ENCODE measurements at regions not wholly inside any gene's neighbourhood (a gene's known extent, or its start where the extent isn't known, plus 50 kb on each side); places are given as distances from the start of the nearest gene placed in this dataset.

DNA sequence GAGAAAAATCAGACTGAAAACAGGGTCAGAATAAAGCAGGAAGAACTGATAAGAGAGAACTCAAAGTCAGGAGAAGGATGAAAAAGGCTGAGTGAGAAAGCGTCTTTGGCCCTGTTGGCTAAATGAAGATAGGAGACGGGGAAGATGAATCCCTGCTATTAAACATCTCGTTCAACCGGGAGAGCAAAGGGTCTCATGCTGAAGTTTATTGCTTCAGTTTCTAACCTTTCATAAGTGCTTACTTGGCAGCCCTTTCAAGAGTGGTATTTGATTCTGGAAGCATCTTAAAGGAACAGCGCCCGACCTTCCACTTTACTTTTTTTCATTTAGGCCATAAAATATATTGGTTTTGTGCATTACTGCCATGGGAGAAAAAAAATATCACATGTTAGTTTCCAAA is 288.3 kb upstream of the RBFOX1 start:
- Histone ChIP-seq H3K27me3 (ENCODE audit: control insufficient read depth in 1 of 2, insufficient read depth in 2 of 2, low read length in 2 of 2) (no peaks in the 10 kb centered on the region), H3K4me3 (ENCODE audit: low read depth in 1 of 2, low read length in 2 of 2) (no peak overlapping the region), H3K9me3 (ENCODE audit: control insufficient read depth in 2 of 2, insufficient read depth in 1 of 2, low read depth in 1 of 2, low read length in 1 of 2) (no peaks in the 10 kb centered on the region), H3K4me1 (ENCODE audit: control insufficient read depth in 2 of 2, insufficient read depth in 2 of 2, low read length in 1 of 2) (no peaks in the 10 kb centered on the region), H3K36me3 (ENCODE audit: control insufficient read depth in 2 of 2, insufficient read depth in 2 of 2, low read length in 1 of 2) (no peaks in the 10 kb centered on the region), H3K27ac (ENCODE audit: low read depth in 2 of 2, low read length in 1 of 2) (no peak overlapping the region)
- 59 to 69% methylated on average over 6 of the region's 6 CpGs for WGBS, 2 donors

DNA sequence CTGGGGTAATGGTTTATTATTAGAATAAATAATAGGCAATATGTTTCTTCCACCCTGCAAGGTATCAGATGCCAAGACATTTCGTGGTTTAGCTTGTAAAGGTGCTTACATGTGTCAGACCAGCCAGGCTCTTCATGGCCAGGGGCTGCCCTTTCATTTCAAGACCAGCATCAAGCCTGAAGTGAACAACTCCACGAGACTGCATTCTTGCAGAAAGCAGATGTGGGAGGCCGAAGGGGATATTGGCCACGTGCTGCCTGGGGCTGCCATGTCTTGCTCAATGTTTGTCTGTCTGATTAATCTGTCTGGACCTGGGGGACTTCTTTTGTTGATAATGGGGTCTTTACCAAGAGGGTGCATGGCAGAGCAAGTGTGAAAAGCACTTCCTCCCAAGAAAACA is 294.2 kb upstream of the RBFOX1 start:
- 40 to 51% methylated on average over 4 of the region's 4 CpGs for WGBS, 2 donors
- Histone ChIP-seq H3K4me1 (ENCODE audit: control insufficient read depth in 2 of 2, insufficient read depth in 2 of 2, low read length in 1 of 2) (no peaks in the 10 kb centered on the region), H3K27me3 (ENCODE audit: control insufficient read depth in 1 of 2, insufficient read depth in 2 of 2, low read length in 2 of 2) (no peaks in the 10 kb centered on the region), H3K27ac (ENCODE audit: low read depth in 2 of 2, low read length in 1 of 2) (no peak overlapping the region), H3K36me3 (ENCODE audit: control insufficient read depth in 2 of 2, insufficient read depth in 2 of 2, low read length in 1 of 2) (no peaks in the 10 kb centered on the region), H3K9me3 (ENCODE audit: control insufficient read depth in 2 of 2, insufficient read depth in 1 of 2, low read depth in 1 of 2, low read length in 1 of 2) (no peaks in the 10 kb centered on the region), H3K4me3 (ENCODE audit: low read depth in 1 of 2, low read length in 2 of 2) (no peak overlapping the region)

DNA sequence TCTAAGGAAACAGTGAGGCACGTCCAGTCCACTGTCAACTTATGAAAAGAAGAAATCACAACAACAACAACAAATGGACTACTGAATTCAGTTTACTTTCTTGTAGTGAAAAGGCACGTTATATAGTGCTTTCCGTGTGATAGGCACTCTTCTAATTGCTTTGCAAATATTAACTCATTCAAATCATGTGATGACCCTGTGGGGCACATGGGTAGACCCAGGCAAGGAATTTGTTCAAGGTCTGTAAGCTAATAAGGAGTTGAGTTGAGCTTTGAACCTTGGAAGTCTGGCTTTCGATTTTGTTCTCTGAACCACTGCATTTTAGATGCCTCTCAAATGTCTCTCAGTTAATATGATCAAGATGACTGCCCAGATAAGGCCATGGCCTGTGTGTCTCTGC is 295.1 kb upstream of the RBFOX1 start:
- Histone ChIP-seq H3K27me3 (ENCODE audit: control insufficient read depth in 1 of 2, insufficient read depth in 2 of 2, low read length in 2 of 2) (no peaks in the 10 kb centered on the region), H3K9me3 (ENCODE audit: control insufficient read depth in 2 of 2, insufficient read depth in 1 of 2, low read depth in 1 of 2, low read length in 1 of 2) (no peaks in the 10 kb centered on the region), H3K4me3 (ENCODE audit: low read depth in 1 of 2, low read length in 2 of 2) (no peak overlapping the region), H3K27ac (ENCODE audit: low read depth in 2 of 2, low read length in 1 of 2) (no peak overlapping the region), H3K36me3 (ENCODE audit: control insufficient read depth in 2 of 2, insufficient read depth in 2 of 2, low read length in 1 of 2) (no peaks in the 10 kb centered on the region), H3K4me1 (ENCODE audit: control insufficient read depth in 2 of 2, insufficient read depth in 2 of 2, low read length in 1 of 2) (no peaks in the 10 kb centered on the region)
- 41 to 61% methylated on average over 4 of the region's 4 CpGs for WGBS, 2 donors

DNA sequence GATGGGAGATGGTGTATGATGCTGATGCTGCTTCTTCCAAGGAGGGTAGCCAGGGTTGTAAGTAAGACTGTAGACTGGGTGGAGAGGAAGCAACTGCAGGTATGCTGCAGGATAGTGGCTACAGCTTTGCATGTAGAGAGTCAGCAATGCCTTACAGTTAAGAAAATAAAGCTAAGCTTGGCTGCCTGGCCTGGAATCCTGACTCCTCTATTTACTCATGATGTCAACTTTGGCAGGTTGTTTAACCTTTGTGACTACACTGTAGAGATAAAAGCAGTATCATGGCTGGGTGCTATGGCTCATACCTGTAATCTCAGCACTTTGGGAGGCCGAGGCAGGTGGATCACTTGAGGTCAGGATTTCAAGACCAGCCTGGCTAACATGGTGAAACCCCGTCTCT is 301.6 kb upstream of the RBFOX1 start:
- H3K27me3 ChIP-seq (ENCODE audit: control insufficient read depth in 1 of 2, insufficient read depth in 2 of 2, low read length in 2 of 2) = no peaks in the 10 kb centered on the region
- 63 to 64% methylated on average over 2 of the region's 2 CpGs for WGBS, 2 donors

DNA sequence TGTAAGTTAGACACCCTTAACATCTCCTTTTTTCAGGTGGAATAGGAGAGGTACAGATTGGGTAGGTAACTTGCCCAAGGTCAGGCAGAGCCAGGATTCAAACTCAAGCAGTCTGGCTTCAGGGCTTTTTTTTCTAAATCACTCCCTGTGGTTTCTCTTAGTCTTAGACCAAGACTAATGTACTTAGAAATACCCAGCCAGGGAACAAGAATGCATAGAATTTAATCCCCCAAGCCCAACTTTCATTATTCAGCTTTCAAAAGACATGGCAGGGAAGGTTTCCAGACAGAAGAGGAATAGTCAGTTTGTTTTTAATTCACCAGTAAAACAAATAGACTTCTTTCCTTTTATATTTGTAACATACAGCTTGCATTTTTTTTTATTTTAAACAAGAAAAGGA is 305.2 kb upstream of the RBFOX1 start:
- H3K4me1 ChIP-seq (ENCODE audit: control insufficient read depth in 2 of 2, insufficient read depth in 2 of 2, low read length in 1 of 2) = no peaks in the 10 kb centered on the region
- H3K27ac ChIP-seq (ENCODE audit: low read depth in 2 of 2, low read length in 1 of 2) = no peak overlapping the region
- H3K9me3 ChIP-seq (ENCODE audit: control insufficient read depth in 2 of 2, insufficient read depth in 1 of 2, low read depth in 1 of 2, low read length in 1 of 2) = peaks cover 0 to 2% of the 10 kb centered on the region in 2 donors
- H3K36me3 ChIP-seq (ENCODE audit: control insufficient read depth in 2 of 2, insufficient read depth in 2 of 2, low read length in 1 of 2) = no peaks in the 10 kb centered on the region
- H3K4me3 ChIP-seq (ENCODE audit: low read depth in 1 of 2, low read length in 2 of 2) = no peak overlapping the region
- H3K27me3 ChIP-seq (ENCODE audit: control insufficient read depth in 1 of 2, insufficient read depth in 2 of 2, low read length in 2 of 2) = no peaks in the 10 kb centered on the region

More for the DNA sequence above, 301.6 kb upstream of the RBFOX1 start:
- Histone ChIP-seq H3K27ac (ENCODE audit: low read depth in 2 of 2, low read length in 1 of 2) (no peak overlapping the region), H3K36me3 (ENCODE audit: control insufficient read depth in 2 of 2, insufficient read depth in 2 of 2, low read length in 1 of 2) (no peaks in the 10 kb centered on the region), H3K4me1 (ENCODE audit: control insufficient read depth in 2 of 2, insufficient read depth in 2 of 2, low read length in 1 of 2) (no peaks in the 10 kb centered on the region), H3K9me3 (ENCODE audit: control insufficient read depth in 2 of 2, insufficient read depth in 1 of 2, low read depth in 1 of 2, low read length in 1 of 2) (no peaks in the 10 kb centered on the region), H3K4me3 (ENCODE audit: low read depth in 1 of 2, low read length in 2 of 2) (no peak overlapping the region)

DNA sequence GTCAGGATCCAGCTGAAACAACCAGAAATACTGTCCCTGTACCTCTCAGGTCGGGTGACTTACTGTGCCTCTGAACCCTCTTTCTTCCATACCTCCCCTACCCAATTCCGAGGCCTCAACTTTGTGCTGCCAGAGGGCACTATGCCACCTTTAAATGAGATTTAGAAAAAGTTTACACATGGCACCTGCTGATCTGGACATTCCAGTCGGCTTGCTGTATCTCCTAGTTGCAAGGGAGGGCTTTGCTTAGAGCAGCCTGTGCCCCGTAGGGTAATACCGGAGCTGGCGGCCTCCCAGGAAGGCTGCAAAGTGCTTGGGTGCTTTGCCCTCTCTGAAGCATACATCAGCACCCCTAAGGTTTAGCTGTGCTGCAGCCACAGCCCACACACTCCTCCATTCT is 306.0 kb upstream of the RBFOX1 start:
- Histone ChIP-seq H3K9me3 (ENCODE audit: control insufficient read depth in 2 of 2, insufficient read depth in 1 of 2, low read depth in 1 of 2, low read length in 1 of 2) (peaks cover 0 to 2% of the 10 kb centered on the region in 2 donors), H3K4me3 (ENCODE audit: low read depth in 1 of 2, low read length in 2 of 2) (no peak overlapping the region), H3K36me3 (ENCODE audit: control insufficient read depth in 2 of 2, insufficient read depth in 2 of 2, low read length in 1 of 2) (no peaks in the 10 kb centered on the region), H3K27me3 (ENCODE audit: control insufficient read depth in 1 of 2, insufficient read depth in 2 of 2, low read length in 2 of 2) (no peaks in the 10 kb centered on the region), H3K4me1 (ENCODE audit: control insufficient read depth in 2 of 2, insufficient read depth in 2 of 2, low read length in 1 of 2) (no peaks in the 10 kb centered on the region), H3K27ac (ENCODE audit: low read depth in 2 of 2, low read length in 1 of 2) (no peak overlapping the region)
- 63 to 70% methylated on average over 6 of the region's 6 CpGs for WGBS, 2 donors

DNA sequence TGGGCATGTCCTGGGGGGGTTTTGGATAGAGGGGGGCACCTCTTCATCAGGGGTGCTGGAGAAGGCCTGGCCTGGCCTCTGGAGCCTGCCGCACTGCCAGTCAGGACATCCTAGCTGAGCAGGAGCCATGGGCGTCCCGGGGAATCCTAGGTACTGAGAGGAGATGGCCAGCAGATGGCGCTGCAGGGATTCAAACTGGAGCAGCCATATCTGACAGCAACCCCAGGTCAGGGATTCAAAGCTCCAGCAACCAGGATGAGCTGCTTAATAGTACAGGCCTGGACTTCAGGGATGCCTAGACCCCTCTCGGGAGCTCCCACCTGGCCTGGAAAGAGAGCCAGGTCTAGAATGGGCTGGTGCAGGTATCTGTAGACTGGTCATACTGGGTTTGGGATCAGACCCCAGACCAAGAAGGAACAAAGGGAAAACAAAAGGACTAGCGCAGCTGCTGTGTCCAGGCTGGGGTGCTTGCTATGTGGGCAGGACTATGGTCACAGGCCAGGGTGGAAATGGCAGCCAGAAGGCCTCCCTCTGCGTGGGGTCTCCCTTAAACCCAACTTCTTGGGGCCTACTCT is 306.9 kb upstream of the RBFOX1 start:
- Histone ChIP-seq H3K36me3 (ENCODE audit: control insufficient read depth in 2 of 2, insufficient read depth in 2 of 2, low read length in 1 of 2) (no peaks in the 10 kb centered on the region), H3K9me3 (ENCODE audit: control insufficient read depth in 2 of 2, insufficient read depth in 1 of 2, low read depth in 1 of 2, low read length in 1 of 2) (peaks cover 0 to 2% of the 10 kb centered on the region in 2 donors), H3K27me3 (ENCODE audit: control insufficient read depth in 1 of 2, insufficient read depth in 2 of 2, low read length in 2 of 2) (no peaks in the 10 kb centered on the region), H3K4me3 (ENCODE audit: low read depth in 1 of 2, low read length in 2 of 2) (no peak overlapping the region), H3K27ac (ENCODE audit: low read depth in 2 of 2, low read length in 1 of 2) (no peak overlapping the region), H3K4me1 (ENCODE audit: control insufficient read depth in 2 of 2, insufficient read depth in 2 of 2, low read length in 1 of 2) (no peaks in the 10 kb centered on the region)
- 44 to 48% methylated on average over 7 of the region's 7 CpGs for WGBS, 2 donors

DNA sequence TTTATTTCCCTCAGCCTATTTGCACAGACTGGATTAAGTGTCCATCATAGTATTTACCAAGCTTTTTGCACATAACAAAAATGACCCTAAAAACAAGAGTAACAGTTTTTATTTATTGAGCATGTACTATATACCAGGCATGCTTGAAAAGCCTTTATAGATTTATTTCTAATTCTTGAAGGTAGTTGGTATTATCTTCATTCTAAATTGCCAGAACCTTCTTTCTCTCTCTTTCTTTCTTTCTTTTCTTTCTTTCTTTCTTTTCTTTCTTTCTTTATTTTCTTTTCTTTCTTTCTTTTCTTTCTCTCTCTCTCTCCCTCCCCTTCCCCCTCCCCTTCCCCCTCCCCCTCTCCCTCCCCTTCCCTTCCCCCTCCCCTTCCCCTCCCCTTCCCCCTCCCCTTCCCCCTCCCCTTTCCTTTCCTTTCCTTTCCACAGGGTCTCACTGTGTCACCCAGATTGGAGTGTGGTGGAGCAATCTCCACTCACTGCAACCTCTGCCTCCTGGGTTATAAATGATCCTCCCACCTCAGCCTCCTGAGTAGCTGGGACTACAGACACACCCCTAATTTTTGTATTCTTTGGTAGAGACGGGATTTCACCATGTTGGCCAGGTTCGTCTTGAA is 310.9 kb upstream of the RBFOX1 start:
- Histone ChIP-seq H3K27ac (ENCODE audit: low read depth in 2 of 2, low read length in 1 of 2) (no peak overlapping the region), H3K4me3 (ENCODE audit: low read depth in 1 of 2, low read length in 2 of 2) (no peak overlapping the region)

DNA sequence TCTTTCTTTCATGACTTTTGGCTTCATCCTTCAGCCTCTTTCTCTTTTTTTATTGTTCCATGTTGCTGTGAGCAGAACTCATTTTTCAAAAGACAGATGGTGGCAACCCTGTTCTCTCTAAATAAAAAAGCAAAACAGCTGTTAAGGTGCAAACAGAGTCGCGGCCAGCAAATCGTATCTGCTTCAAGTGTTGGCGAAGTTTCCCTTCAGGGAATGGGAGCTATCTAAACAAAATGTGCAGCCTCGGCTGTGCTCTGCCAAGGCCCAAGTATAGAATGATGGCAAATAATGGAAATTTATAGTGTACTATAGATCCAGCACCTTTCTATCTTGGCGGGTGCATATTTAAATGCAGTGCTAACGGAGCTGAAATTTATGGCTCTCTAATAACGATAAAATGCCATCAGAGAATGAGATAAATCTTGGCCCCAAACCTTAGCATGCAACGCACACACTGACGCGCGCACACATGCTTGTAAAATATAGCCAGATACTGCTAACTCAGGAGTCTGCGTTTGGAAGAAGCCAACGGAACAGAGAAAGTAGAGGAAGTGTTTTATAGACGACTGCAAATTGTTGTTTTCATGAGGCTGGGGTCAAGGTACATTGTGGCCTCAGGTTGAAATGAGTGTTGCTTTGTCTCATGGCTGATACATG is 315.5 kb upstream of the RBFOX1 start:
- Histone ChIP-seq H3K27ac (ENCODE audit: low read depth in 2 of 2, low read length in 1 of 2) (no peak overlapping the region), H3K36me3 (ENCODE audit: control insufficient read depth in 2 of 2, insufficient read depth in 2 of 2, low read length in 1 of 2) (no peaks in the 10 kb centered on the region), H3K4me3 (ENCODE audit: low read depth in 1 of 2, low read length in 2 of 2) (no peak overlapping the region), H3K27me3 (ENCODE audit: control insufficient read depth in 1 of 2, insufficient read depth in 2 of 2, low read length in 2 of 2) (no peaks in the 10 kb centered on the region), H3K4me1 (ENCODE audit: control insufficient read depth in 2 of 2, insufficient read depth in 2 of 2, low read length in 1 of 2) (no peaks in the 10 kb centered on the region), H3K9me3 (ENCODE audit: control insufficient read depth in 2 of 2, insufficient read depth in 1 of 2, low read depth in 1 of 2, low read length in 1 of 2) (no peaks in the 10 kb centered on the region)
- 82% methylated on average over 15 of the region's 15 CpGs for WGBS, 2 donors

More for the DNA sequence above, 310.9 kb upstream of the RBFOX1 start:
- 81% methylated on average over 2 of the region's 2 CpGs for WGBS, 2 donors
- H3K36me3 ChIP-seq (ENCODE audit: control insufficient read depth in 2 of 2, insufficient read depth in 2 of 2, low read length in 1 of 2) = no peaks in the 10 kb centered on the region
- H3K9me3 ChIP-seq (ENCODE audit: control insufficient read depth in 2 of 2, insufficient read depth in 1 of 2, low read depth in 1 of 2, low read length in 1 of 2) = peaks cover 0 to 2% of the 10 kb centered on the region in 2 donors
- no peaks in the 10 kb centered on the region for H3K27me3 ChIP-seq (ENCODE audit: control insufficient read depth in 1 of 2, insufficient read depth in 2 of 2, low read length in 2 of 2)
- no peaks in the 10 kb centered on the region for H3K4me1 ChIP-seq (ENCODE audit: control insufficient read depth in 2 of 2, insufficient read depth in 2 of 2, low read length in 1 of 2)

DNA sequence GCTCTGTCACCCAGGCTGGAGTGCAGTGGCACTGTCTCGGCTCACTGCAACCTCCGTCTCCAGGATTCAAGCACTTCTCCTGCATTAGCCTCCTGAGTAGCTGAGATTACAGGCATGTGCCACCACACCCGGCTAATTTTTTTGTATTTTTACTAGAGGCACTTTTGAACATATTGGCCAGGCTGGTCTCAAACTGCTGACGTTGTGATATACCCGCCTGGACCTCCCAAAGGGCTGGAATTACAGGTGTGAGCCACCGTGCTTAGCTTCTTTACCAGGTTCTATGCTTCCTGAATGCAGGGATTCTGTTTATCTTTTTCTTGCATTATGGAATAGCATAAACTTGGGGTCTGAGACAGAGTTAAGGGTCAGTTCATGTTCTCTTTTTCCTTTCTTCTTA is 317.9 kb upstream of the RBFOX1 start:
- H3K27ac ChIP-seq (ENCODE audit: low read depth in 2 of 2, low read length in 1 of 2) = no peak overlapping the region
- no peaks in the 10 kb centered on the region for H3K9me3 ChIP-seq (ENCODE audit: control insufficient read depth in 2 of 2, insufficient read depth in 1 of 2, low read depth in 1 of 2, low read length in 1 of 2)
- H3K4me3 ChIP-seq (ENCODE audit: low read depth in 1 of 2, low read length in 2 of 2) = no peak overlapping the region
- H3K4me1 ChIP-seq (ENCODE audit: control insufficient read depth in 2 of 2, insufficient read depth in 2 of 2, low read length in 1 of 2) = no peaks in the 10 kb centered on the region
- WGBS, 2 donors = 75 to 78% methylated on average over 6 of the region's 6 CpGs
- no peaks in the 10 kb centered on the region for H3K36me3 ChIP-seq (ENCODE audit: control insufficient read depth in 2 of 2, insufficient read depth in 2 of 2, low read length in 1 of 2)
- no peaks in the 10 kb centered on the region for H3K27me3 ChIP-seq (ENCODE audit: control insufficient read depth in 1 of 2, insufficient read depth in 2 of 2, low read length in 2 of 2)

All from esophagus (tissue), 2 donors.